ENCODE measurements at regions not wholly inside any gene's neighbourhood (a gene's known extent, or its start where the extent isn't known, plus 50 kb on each side); places are given as distances from the start of the nearest gene placed in this dataset.

DNA sequence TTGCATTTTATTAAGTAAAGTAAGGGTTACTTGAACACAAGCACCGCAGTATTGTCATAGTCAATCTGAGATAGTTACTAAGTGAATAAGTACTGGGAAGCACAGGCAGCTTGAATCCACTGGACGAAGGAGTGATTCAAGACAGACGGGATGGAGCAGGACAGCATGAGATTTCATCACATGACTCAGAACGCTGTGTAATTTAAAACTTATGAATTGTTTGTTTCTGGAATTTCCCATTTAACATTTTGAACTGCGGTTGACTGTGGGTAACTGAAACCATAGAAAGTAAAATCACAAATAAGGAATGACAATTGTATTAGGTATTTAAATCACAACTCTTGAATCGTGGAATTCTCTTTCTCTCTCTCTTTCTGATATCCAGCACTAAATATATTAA lies 1630.4 kb upstream of the SEL1L start:
- TF ChIP-seq POLR2A (IDR thresholded peaks at IDR 0.05) = no peak
- TF ChIP-seq, protein P1, sequence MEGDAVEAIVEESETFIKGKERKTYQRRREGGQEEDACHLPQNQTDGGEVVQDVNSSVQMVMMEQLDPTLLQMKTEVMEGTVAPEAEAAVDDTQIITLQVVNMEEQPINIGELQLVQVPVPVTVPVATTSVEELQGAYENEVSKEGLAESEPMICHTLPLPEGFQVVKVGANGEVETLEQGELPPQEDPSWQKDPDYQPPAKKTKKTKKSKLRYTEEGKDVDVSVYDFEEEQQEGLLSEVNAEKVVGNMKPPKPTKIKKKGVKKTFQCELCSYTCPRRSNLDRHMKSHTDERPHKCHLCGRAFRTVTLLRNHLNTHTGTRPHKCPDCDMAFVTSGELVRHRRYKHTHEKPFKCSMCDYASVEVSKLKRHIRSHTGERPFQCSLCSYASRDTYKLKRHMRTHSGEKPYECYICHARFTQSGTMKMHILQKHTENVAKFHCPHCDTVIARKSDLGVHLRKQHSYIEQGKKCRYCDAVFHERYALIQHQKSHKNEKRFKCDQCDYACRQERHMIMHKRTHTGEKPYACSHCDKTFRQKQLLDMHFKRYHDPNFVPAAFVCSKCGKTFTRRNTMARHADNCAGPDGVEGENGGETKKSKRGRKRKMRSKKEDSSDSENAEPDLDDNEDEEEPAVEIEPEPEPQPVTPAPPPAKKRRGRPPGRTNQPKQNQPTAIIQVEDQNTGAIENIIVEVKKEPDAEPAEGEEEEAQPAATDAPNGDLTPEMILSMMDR (IDR thresholded peaks at IDR 0.05) = no peak
